ENCODE measurements at regions not wholly inside any gene's neighbourhood (a gene's known extent, or its start where the extent isn't known, plus 50 kb on each side); places are given as distances from the start of the nearest gene placed in this dataset.

DNA sequence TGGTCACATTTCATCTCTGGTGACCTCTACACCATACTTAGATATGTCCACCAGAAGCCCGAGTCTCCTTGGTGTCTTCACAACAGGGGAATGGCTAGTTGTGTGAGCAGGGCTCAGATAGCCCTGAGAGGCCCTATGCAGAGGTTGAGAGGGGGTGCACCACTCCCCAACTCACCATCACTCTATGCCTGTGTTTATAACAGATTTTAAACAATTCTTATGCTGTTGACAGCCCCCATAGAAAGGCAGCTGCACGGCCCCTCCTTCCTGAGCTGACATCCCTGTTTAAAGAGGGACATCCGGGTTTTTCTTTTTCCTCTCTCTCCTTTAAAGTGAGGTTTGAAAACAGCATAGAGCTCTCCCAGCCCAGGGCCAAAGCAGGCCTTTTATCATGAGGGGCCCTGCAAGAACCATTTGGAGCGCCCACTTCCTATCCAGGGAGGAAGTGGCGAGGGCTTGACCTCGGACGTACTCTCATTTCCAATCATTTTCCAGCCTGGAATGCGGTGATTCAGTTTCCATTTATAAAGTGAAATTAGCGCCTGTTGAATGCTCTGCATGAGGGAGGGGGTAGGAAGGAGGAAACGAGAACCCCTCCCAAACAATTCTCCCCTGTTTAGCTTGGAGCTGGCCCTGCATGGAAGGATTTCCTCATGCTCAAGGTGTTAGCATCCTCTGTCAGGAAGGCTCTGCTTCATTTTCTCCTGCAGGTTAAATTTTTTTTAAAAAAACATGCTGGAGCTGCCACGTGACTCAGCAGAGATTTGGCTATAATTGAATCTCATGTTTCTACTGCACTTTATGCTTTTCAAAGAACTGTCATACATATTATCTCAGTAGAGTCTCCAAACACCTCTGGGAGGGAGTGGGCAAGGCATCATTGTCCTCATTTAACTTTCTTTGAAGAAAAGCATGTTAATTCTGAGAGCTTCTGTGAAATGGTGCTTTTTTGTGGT is 117.5 kb downstream of the DDX1 start:
- Histone ChIP-seq H3K27ac (no peak overlapping the region), H3K36me3 (no peaks in the 10 kb centered on the region), H3K27me3 (peaks cover 0 to 4% of the 10 kb centered on the region in 2 donors), H3K9me3 (no peaks in the 10 kb centered on the region), H3K4me1 (no peaks in the 10 kb centered on the region), H3K4me3 (no peak overlapping the region)
- DNase-seq (ENCODE audit: low spot score in 2 of 2), result no peak
- intact Hi-C loops (cut with DNase I; ENCODE audit: low total_unique reads), result no loop called here
- TF ChIP-seq POLR2A (IDR thresholded peaks at IDR 0.05), result no peak
- TF ChIP-seq, protein P1, sequence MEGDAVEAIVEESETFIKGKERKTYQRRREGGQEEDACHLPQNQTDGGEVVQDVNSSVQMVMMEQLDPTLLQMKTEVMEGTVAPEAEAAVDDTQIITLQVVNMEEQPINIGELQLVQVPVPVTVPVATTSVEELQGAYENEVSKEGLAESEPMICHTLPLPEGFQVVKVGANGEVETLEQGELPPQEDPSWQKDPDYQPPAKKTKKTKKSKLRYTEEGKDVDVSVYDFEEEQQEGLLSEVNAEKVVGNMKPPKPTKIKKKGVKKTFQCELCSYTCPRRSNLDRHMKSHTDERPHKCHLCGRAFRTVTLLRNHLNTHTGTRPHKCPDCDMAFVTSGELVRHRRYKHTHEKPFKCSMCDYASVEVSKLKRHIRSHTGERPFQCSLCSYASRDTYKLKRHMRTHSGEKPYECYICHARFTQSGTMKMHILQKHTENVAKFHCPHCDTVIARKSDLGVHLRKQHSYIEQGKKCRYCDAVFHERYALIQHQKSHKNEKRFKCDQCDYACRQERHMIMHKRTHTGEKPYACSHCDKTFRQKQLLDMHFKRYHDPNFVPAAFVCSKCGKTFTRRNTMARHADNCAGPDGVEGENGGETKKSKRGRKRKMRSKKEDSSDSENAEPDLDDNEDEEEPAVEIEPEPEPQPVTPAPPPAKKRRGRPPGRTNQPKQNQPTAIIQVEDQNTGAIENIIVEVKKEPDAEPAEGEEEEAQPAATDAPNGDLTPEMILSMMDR (IDR thresholded peaks at IDR 0.05), result no peak
- TF ChIP-seq POLR2AphosphoS5 (IDR thresholded peaks at IDR 0.05), result no peak

DNA sequence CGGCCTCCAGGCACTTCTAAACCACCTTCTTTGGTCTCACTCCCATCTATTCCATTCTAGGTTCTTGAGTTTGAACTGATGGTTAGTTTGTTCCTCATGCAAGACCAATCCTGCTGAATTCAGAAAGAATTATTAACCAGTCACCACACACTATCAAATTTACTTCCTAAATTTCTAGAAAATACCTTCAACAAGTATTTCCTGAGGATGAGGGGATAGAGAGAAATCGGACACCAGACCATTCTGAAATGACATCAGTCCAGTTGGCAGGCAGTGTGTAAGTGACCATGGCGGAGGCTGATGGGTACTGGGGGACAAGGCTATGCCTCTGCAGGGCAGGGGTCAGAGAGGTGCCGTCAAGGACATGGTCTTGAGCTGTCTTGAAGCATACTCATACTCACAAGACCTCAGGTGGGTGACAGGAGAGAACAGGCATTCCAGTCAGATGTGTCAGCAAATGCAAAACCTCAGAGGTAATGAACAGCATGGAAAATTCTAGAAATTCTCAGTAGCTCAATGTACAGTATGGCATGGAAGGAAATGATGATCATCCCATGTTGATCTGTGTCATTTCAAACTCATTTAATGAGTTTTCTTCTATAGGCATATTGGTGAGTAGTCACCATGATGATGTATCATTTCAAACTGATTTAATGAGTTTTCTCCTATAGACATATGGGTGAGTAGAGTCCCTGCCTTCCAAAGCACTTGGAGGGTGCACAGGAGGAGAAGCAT is 119.6 kb downstream of the DDX1 start:
- Histone ChIP-seq H3K36me3 (no peaks in the 10 kb centered on the region), H3K27me3 (peaks cover 0 to 4% of the 10 kb centered on the region in 2 donors), H3K4me1 (no peaks in the 10 kb centered on the region), H3K27ac (no peak overlapping the region), H3K9me3 (no peaks in the 10 kb centered on the region), H3K4me3 (no peak overlapping the region)
- TF ChIP-seq POLR2AphosphoS5 (IDR thresholded peaks at IDR 0.05) (no peak), POLR2A (IDR thresholded peaks at IDR 0.05) (no peak)
- TF ChIP-seq, protein P1 (IDR thresholded peaks at IDR 0.05), result no peak
- intact Hi-C loops (cut with DNase I; ENCODE audit: low total_unique reads), result no loop called here
- DNase-seq (ENCODE audit: low spot score in 2 of 2), result no peak

GRCh38 chr2:15712551-15713342 is 121.1 kb downstream of the DDX1 start:
- H3K9me3 ChIP-seq, result no peaks in the 10 kb centered on the region
- no peak for DNase-seq (ENCODE audit: low spot score in 2 of 2)
- no peak overlapping the region for H3K27ac ChIP-seq
- intact Hi-C loops (cut with DNase I; ENCODE audit: low total_unique reads), result no loop called here
- no peaks in the 10 kb centered on the region for H3K4me1 ChIP-seq
- no peaks in the 10 kb centered on the region for H3K36me3 ChIP-seq
- no peak overlapping the region for H3K4me3 ChIP-seq
- TF ChIP-seq, protein P1 (IDR thresholded peaks at IDR 0.05), result no peak
- TF ChIP-seq POLR2AphosphoS5 (IDR thresholded peaks at IDR 0.05), result no peak
- TF ChIP-seq POLR2A (IDR thresholded peaks at IDR 0.05), result no peak
- peaks cover 0 to 4% of the 10 kb centered on the region in 2 donors for H3K27me3 ChIP-seq

- no peak for DNase-seq (ENCODE audit: low spot score in 2 of 2)
- H3K36me3 ChIP-seq, result no peaks in the 10 kb centered on the region
- no peaks in the 10 kb centered on the region for H3K4me1 ChIP-seq
- TF ChIP-seq, protein P1 (IDR thresholded peaks at IDR 0.05), result no peak
- TF ChIP-seq POLR2AphosphoS5 (IDR thresholded peaks at IDR 0.05), result no peak
- no peak for TF ChIP-seq POLR2A (IDR thresholded peaks at IDR 0.05)
- H3K4me3 ChIP-seq, result no peak overlapping the region
- intact Hi-C loops (cut with DNase I; ENCODE audit: low total_unique reads), result no loop called here
- H3K27me3 ChIP-seq, result peaks cover 0 to 4% of the 10 kb centered on the region in 2 donors
- H3K27ac ChIP-seq, result no peak overlapping the region
- no peaks in the 10 kb centered on the region for H3K9me3 ChIP-seq
Measured at GRCh38 chr2:15713475-15713874, 121.8 kb downstream of the DDX1 start.
